ENCODE measurements at regions not wholly inside any gene's neighbourhood (a gene's known extent, or its start where the extent isn't known, plus 50 kb on each side); places are given as distances from the start of the nearest gene placed in this dataset.

DNA sequence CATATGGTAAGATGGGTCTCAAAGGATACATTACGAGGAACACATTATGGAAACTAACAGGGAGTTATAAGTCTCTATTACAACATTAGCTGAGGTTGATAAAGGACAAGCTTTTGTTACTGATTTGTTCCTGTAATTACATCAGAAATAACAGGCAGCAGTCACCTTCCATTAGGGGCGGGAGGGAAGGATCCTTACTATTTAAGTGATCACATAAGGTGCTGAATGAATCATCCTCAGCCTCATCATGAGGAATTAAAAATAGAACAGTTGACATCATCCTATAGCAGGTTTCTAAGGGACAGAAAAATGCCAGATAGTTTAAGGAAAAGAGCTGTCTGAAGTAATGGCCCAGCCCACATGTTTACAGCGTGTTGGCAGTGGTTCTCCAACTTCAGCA, 86.9 kb upstream of the MGAT5 start:
- Histone ChIP-seq H2AFZ (ENCODE audit: low read depth) (no peak overlapping the region), H3K27ac (ENCODE audit: low read depth in 2 of 2, low read length in 1 of 2) (no peak overlapping the region), H3K9me3 (no peaks in the 10 kb centered on the region), H3K36me3 (replicated peaks in 1 of 2; ENCODE audit: control insufficient read depth in 1 of 2, insufficient read depth in 2 of 2, low read length in 1 of 2) (no peaks in the 10 kb centered on the region), H4K20me1 (ENCODE audit: insufficient read depth) (no peaks in the 10 kb centered on the region), H3K27me3 (ENCODE audit: insufficient read depth) (no peaks in the 10 kb centered on the region), H3K9ac (no peak overlapping the region), H3K4me3 (ENCODE audit: low read depth in 2 of 2, low read length in 1 of 2) (no peak overlapping the region), H3K9me2 (no peaks in the 10 kb centered on the region), H3F3A (replicated peaks; ENCODE audit: insufficient read depth) (no peaks in the 10 kb centered on the region), H3K4me1 (ENCODE audit: control insufficient read depth in 1 of 2, insufficient read depth in 2 of 2, low read depth in 1 of 2, low read length in 1 of 2) (peaks cover 0 to 2% of the 10 kb centered on the region in 2 experiments; a peak in 3 of 4 replicates), H3K79me2 (ENCODE audit: insufficient read depth) (peaks cover 14% of the 10 kb centered on the region; the same call in 1 of the 2 replicates), H3K4me2 (no peak overlapping the region)
- 88% methylated on average over 3 of the region's 3 CpGs for WGBS (ENCODE audit: low lambda C conversion rate)
- POLR2A ChIA-PET = no interaction called here
- DNase-seq = no peak
- TF ChIP-seq SMC3 (IDR thresholded peaks at IDR 0.05; ENCODE audit: low read depth, low read length) (no peak), TCF12 (IDR thresholded peaks at IDR 0.05) (no peak), FOSL2 (IDR thresholded peaks at IDR 0.05; ENCODE audit: borderline replicate concordance, low read depth) (no peak), NRF1 (IDR thresholded peaks at IDR 0.05; ENCODE audit: low read depth, low read length) (no peak), EZH2phosphoT487 (IDR thresholded peaks at IDR 0.05; ENCODE audit: borderline replicate concordance, low read depth) (no peak), MEF2A (IDR thresholded peaks at IDR 0.05; ENCODE audit: borderline replicate concordance, low read depth) (no peak), RCOR1 (IDR thresholded peaks at IDR 0.05; ENCODE audit: low read length) (no peak), FOXM1 (IDR thresholded peaks at IDR 0.05; ENCODE audit: low read depth) (no peak), NFIC (IDR thresholded peaks at IDR 0.05; ENCODE audit: borderline replicate concordance) (no peak), JUND (IDR thresholded peaks at IDR 0.05) (no peak), FOXJ3 (CRISPR knock-in tag; IDR thresholded peaks at IDR 0.05) (no peak), RFX5 (IDR thresholded peaks at IDR 0.05; ENCODE audit: low read length) (no peak), GABPA (IDR thresholded peaks at IDR 0.05; ENCODE audit: low read depth) (no peak), SIN3A (IDR thresholded peaks at IDR 0.05; ENCODE audit: borderline replicate concordance, low read depth, low read length) (no peak), TAF1 (IDR thresholded peaks at IDR 0.05; ENCODE audit: borderline replicate concordance, low read depth, low read length) (no peak), EP300 (IDR thresholded peaks at IDR 0.05; ENCODE audit: borderline replicate concordance in 1 of 2, low read depth in 1 of 2, low read length in 1 of 2) (no peak)
- TF ChIP-seq, protein P1, sequence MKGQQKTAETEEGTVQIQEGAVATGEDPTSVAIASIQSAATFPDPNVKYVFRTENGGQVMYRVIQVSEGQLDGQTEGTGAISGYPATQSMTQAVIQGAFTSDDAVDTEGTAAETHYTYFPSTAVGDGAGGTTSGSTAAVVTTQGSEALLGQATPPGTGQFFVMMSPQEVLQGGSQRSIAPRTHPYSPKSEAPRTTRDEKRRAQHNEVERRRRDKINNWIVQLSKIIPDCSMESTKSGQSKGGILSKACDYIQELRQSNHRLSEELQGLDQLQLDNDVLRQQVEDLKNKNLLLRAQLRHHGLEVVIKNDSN (IDR thresholded peaks at IDR 0.05; ENCODE audit: borderline replicate concordance, low read depth) = no peak
- TF ChIP-seq, protein P2, sequence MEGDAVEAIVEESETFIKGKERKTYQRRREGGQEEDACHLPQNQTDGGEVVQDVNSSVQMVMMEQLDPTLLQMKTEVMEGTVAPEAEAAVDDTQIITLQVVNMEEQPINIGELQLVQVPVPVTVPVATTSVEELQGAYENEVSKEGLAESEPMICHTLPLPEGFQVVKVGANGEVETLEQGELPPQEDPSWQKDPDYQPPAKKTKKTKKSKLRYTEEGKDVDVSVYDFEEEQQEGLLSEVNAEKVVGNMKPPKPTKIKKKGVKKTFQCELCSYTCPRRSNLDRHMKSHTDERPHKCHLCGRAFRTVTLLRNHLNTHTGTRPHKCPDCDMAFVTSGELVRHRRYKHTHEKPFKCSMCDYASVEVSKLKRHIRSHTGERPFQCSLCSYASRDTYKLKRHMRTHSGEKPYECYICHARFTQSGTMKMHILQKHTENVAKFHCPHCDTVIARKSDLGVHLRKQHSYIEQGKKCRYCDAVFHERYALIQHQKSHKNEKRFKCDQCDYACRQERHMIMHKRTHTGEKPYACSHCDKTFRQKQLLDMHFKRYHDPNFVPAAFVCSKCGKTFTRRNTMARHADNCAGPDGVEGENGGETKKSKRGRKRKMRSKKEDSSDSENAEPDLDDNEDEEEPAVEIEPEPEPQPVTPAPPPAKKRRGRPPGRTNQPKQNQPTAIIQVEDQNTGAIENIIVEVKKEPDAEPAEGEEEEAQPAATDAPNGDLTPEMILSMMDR (IDR thresholded peaks at IDR 0.05) = no peak
- TF ChIP-seq, protein P3, sequence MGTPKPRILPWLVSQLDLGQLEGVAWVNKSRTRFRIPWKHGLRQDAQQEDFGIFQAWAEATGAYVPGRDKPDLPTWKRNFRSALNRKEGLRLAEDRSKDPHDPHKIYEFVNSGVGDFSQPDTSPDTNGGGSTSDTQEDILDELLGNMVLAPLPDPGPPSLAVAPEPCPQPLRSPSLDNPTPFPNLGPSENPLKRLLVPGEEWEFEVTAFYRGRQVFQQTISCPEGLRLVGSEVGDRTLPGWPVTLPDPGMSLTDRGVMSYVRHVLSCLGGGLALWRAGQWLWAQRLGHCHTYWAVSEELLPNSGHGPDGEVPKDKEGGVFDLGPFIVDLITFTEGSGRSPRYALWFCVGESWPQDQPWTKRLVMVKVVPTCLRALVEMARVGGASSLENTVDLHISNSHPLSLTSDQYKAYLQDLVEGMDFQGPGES (IDR thresholded peaks at IDR 0.05; ENCODE audit: low read depth, low read length) = no peak
- CTCF ChIA-PET = interaction anchor here (1.7 kb wide), 1 partner anchor 78 kb away, joined by 5 read pairs; no protein-coding TSS in a partner anchor
